Spinal cord (tissue), 9 donors: ENCODE measurements at regions not wholly inside any gene's neighbourhood (a gene's known extent, or its start where the extent isn't known, plus 50 kb on each side); places are given as distances from the start of the nearest gene placed in this dataset.
A peak's percentile ranks its signal among the peaks of the same experiment; 100 is the strongest.

ENCODE experiments used
- DNase-seq, 6 donors: peaks; one replicate each; pipeline versions ENCODE4 v3.0.0 to v3.0.0-alpha.2; 2013 to 2015; ENCODE audit warnings: low spot score in 6 of 6, low read depth in 4 of 6
- H3K27ac ChIP-seq: one replicate; pipeline ENCODE4 v1.5.1; 2013; ENCODE audit warnings: low read depth, low read length, control low read depth
- H3K27me3 ChIP-seq: one replicate; pipeline ENCODE4 v1.6.1; 2013; ENCODE audit warnings: low read length; ENCODE audit not compliant: control insufficient read depth, insufficient read depth
- H3K36me3 ChIP-seq: one replicate; pipeline ENCODE4 v1.6.1; 2013; ENCODE audit warnings: low read length; ENCODE audit not compliant: control insufficient read depth, insufficient read depth
- H3K4me1 ChIP-seq: one replicate; pipeline ENCODE4 v1.6.1; 2013; ENCODE audit warnings: low read length; ENCODE audit not compliant: control insufficient read depth, insufficient read depth
- H3K4me3 ChIP-seq: one replicate; pipeline ENCODE4 v1.5.1; 2013; ENCODE audit warnings: low read depth, low read length, control low read depth
- H3K9me3 ChIP-seq: one replicate; pipeline ENCODE4 v1.6.1; 2013; ENCODE audit warnings: low read length; ENCODE audit not compliant: control insufficient read depth, insufficient read depth
- WGBS: methylation state at CpG from one replicate; pipeline ENCODE4 v1.1.5; 2013; ENCODE audit warnings: missing lambda C conversion rate; ENCODE audit not compliant: insufficient coverage; 5-methylcytosine and 5-hydroxymethylcytosine counted together
- donor health status: healthy.

DNA sequence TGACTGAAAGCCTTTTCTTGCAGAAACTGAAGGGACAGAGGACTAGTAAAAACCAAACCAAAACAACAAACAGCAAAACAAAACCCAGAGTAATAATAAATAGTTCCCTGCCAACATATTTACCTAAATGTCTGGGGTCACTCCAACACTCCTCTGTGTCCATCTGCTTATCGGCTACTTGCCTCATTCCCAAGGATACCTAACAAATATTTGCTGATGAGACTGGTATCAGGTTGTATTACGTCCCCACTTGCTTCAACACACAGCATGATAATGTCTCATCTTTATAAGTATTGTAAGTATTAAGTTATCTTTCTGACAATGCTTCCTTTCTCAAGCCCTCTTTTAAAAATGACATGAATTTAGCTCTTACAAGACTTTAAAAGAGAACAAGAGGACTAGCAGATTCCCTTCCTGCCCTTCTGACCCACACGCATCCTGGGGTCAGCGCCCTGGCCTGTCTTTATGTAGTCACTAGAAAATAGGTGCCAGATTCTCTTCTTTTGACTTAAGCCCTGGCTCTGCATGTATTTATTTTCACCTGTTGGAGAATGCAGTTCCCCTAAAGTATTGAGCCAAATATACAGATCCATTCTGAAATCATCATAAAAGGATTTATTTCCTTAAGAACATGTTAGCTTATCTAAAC lies 110.2 kb downstream of the SEM1 start:
- Histone ChIP-seq H3K4me1 (no peaks in the 10 kb centered on the region), H3K9me3 (no peaks in the 10 kb centered on the region), H3K4me3 (no peak overlapping the region), H3K27ac (no peak overlapping the region), H3K27me3 (no peaks in the 10 kb centered on the region), H3K36me3 (no peaks in the 10 kb centered on the region)
- WGBS = no CpG with 5 or more reads among the region's 4 CpGs
- no peak for DNase-seq

- no CpG with 5 or more reads among the region's 1 CpG for WGBS
- no peak overlapping the region for H3K27ac ChIP-seq
- H3K4me1 ChIP-seq = no peaks in the 10 kb centered on the region
- no peaks in the 10 kb centered on the region for H3K36me3 ChIP-seq
- DNase-seq = no peak
- H3K4me3 ChIP-seq = no peak overlapping the region
- H3K27me3 ChIP-seq = no peaks in the 10 kb centered on the region
- H3K9me3 ChIP-seq = no peaks in the 10 kb centered on the region
Observed at GRCh38 chr7:96598421-96598820, 111.2 kb downstream of the SEM1 start.

DNA sequence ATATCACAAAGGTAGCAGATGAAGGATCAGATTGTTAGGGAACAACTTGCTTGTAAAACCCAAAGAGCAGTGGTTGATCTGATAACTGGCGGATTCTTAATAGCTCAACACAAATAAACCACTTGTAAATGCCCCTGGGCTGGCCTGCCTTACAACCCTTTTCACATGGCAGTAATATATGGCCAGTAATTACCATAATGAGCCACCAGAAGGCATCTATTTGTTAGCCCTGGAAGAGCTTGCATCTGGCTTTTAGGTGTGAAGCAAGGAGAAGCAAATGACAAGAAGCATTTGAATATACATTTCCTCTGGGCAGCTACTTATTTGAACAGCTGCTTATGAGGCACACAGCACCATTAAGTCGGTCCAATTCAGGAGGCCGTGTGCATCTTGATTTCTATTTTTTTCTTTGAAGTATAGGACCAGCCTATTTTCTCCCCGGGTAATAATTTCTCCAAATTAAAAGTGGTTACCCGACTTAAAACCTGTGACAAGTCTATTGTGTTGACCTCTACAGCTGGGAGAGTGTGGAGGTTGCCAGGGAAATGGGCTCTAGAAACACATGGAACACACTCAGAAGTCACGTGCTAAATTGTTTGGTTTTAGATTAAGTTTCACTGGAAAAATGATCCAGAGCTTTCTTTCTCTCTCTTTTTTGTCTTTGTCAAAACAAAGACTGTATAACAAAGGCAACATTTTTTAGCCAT lies 113.4 kb downstream of the SEM1 start:
- H3K27me3 ChIP-seq = peaks cover 2% of the 10 kb centered on the region
- H3K4me1 ChIP-seq = no peaks in the 10 kb centered on the region
- no peak overlapping the region for H3K4me3 ChIP-seq
- no peak overlapping the region for H3K27ac ChIP-seq
- H3K36me3 ChIP-seq = no peaks in the 10 kb centered on the region
- peak in 3 of 6 donors; percentile 12 to 80 (median 39) for DNase-seq
- 20% methylated on average over 1 of the region's 6 CpGs for WGBS
- no peaks in the 10 kb centered on the region for H3K9me3 ChIP-seq

DNA sequence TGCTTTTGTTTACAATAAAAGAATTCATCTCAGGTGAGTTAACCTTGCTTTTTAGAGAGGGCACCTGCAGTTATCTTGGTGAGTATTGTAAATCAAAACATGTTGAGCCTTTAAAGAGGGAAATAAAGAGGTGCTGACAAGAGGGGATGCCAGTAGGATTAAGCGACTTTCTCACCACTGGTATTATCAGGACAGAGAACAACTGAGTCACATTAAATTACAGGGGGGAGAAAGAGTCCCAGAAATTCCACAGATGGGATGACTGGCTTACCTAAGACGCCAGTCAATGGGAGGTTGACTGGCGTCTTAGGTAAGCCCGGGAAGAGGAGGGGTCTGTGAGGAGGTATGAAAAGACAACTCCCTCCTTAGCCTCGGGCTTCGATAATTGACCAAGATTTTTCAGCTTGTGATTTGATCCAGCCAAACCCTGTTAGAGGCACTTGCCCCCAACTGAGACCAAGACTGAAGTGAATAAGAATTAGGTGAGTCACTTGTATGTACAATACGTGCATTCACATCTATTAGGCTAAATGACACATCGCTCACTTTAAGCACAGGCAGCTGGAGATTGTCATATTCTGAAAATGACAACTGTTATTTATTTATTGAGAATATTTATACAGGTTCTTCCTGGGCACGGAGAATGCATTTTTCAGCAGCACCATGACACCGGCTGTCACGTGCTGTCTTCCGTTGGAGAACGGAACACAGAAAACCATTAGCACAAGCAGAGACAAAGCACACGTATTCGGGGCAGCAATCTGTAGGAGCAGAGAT lies 117.6 kb downstream of the SEM1 start:
- no peaks in the 10 kb centered on the region for H3K36me3 ChIP-seq
- peaks cover 2% of the 10 kb centered on the region for H3K27me3 ChIP-seq
- 26% methylated on average over 6 of the region's 15 CpGs for WGBS
- peak in 2 of 6 donors; percentile 24 to 56 for DNase-seq
- H3K9me3 ChIP-seq = no peaks in the 10 kb centered on the region
- no peaks in the 10 kb centered on the region for H3K4me1 ChIP-seq
- no peak overlapping the region for H3K27ac ChIP-seq
- no peak overlapping the region for H3K4me3 ChIP-seq

DNA sequence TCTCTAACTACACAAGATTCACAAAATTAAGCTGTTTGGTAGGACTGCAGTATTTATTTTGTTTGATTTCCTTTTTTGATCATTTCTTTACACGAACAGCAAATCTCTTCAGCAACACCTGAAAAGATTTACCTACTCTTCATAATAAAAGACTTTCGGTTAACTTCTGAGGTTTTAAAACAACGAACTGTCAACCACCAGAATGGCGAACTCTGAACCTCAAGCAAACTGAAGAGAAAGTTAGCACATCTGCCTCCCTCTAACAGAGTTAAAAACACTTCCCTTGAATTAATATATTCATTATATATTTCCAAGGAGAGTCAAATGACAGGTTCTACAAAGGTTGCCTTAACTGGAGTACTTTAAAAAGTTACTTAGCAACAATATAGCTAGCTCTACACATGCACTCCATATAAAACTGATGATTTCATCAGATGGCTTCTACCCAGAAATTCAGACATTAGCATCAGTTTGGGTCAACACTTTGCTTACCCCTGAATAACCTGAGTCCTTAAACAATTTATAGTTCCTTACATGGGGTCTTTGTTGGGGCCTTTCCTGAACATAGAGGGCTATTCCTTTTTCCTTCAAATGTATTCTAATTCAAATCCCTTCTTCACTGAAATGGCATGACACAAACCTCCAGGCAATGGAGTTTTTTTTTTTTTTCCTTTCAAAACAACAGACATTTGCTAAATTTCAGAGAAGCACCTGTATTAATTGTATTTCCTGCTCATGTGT lies 118.3 kb downstream of the SEM1 start:
- no peaks in the 10 kb centered on the region for H3K36me3 ChIP-seq
- DNase-seq = no peak
- H3K27ac ChIP-seq = no peak overlapping the region
- peaks cover 2% of the 10 kb centered on the region for H3K27me3 ChIP-seq
- no CpG with 5 or more reads among the region's 4 CpGs for WGBS
- H3K4me3 ChIP-seq = no peak overlapping the region
- no peaks in the 10 kb centered on the region for H3K9me3 ChIP-seq
- no peaks in the 10 kb centered on the region for H3K4me1 ChIP-seq

- Histone ChIP-seq H3K9me3 (no peaks in the 10 kb centered on the region), H3K36me3 (no peaks in the 10 kb centered on the region), H3K27ac (no peak overlapping the region), H3K27me3 (peaks cover 2% of the 10 kb centered on the region), H3K4me3 (no peak overlapping the region), H3K4me1 (no peaks in the 10 kb centered on the region)
- WGBS = 96% methylated on average over 4 of the region's 5 CpGs
- DNase-seq = no peak
Observed at GRCh38 chr7:96589038-96589437, 120.6 kb downstream of the SEM1 start.

DNA sequence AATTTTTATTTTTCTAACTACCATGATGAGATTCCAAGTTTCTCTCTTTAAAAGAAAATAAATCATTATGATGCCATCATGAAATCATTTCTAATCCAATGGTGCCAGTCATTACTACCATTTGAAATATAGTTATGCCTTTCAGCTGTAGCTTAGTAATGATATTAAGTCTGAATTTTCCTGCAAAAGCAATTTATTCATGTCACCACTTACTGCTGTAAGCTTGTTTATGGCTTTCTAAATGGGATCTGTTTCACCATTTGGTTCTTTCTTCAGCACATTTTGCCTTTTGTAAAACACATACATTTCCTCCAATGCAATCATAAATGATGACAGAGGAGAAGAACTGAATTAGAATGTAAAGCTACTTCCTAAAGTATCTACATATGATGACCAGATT lies 130.5 kb downstream of the SEM1 start:
- Histone ChIP-seq H3K36me3 (no peaks in the 10 kb centered on the region), H3K9me3 (no peaks in the 10 kb centered on the region), H3K27ac (no peak overlapping the region), H3K27me3 (no peaks in the 10 kb centered on the region), H3K4me1 (no peaks in the 10 kb centered on the region), H3K4me3 (no peak overlapping the region)
- DNase-seq = peak in 2 of 6 donors; percentile 48 to 73

- Histone ChIP-seq H3K4me1 (no peaks in the 10 kb centered on the region), H3K27me3 (no peaks in the 10 kb centered on the region), H3K9me3 (no peaks in the 10 kb centered on the region), H3K4me3 (no peak overlapping the region), H3K27ac (no peak overlapping the region), H3K36me3 (no peaks in the 10 kb centered on the region)
- DNase-seq = peak in 1 of 6 donors; percentile 86
Observed at GRCh38 chr7:96578606-96579005, 131.0 kb downstream of the SEM1 start.

GRCh38 chr7:96563409-96563808 lies 146.2 kb downstream of the SEM1 start:
- Histone ChIP-seq H3K4me3 (no peak overlapping the region), H3K9me3 (no peaks in the 10 kb centered on the region), H3K27ac (no peak overlapping the region), H3K4me1 (no peaks in the 10 kb centered on the region), H3K27me3 (no peaks in the 10 kb centered on the region), H3K36me3 (no peaks in the 10 kb centered on the region)
- DNase-seq = no peak
- WGBS = 100% methylated on average over 1 of the region's 3 CpGs
